ENCODE measurements at regions not wholly inside any gene's neighbourhood (a gene's known extent, or its start where the extent isn't known, plus 50 kb on each side); places are given as distances from the start of the nearest gene placed in this dataset.
"Not testable (repeated sequence)": the region's sequence is repeated elsewhere in the genome, so short reads cannot be mapped to it uniquely, and the experiment has no call there.

GRCh38 chr3:106083207-106083606 lies 214.4 kb upstream of the CBLB start:
- DNase-seq, result no peak

- DNase-seq, result no peak
Observed at GRCh38 chr3:106083854-106084253, 215.0 kb upstream of the CBLB start.

- no peak for DNase-seq
Observed at GRCh38 chr3:106086038-106086437, 217.2 kb upstream of the CBLB start.

- DNase-seq, result no peak
Observed at GRCh38 chr3:106086636-106087035, 217.8 kb upstream of the CBLB start.

- no peak for DNase-seq
Observed at GRCh38 chr3:106088304-106088703, 219.5 kb upstream of the CBLB start.

- DNase-seq, result no peak
Observed at GRCh38 chr3:106088899-106089298, 220.1 kb upstream of the CBLB start.

- no peak for DNase-seq
Observed at GRCh38 chr3:106089806-106090205, 221.0 kb upstream of the CBLB start.

DNA sequence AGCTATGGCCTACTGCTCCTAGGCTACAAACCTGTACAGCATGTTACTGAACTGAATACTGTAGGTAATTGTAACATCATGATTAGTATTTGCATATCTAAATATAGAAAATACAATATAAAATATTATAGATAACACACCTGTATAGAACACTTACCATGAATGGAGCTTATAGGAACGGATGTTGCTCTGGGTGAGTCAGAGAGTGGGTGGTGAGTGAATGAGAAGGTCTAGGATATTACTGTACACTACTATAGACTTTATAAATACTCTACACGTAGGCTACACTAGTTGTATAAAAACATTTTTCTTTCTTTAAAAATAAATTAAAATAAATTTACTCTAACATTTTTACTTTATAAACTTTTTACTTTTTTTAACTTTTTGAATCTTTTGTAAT lies 224.0 kb upstream of the CBLB start:
- DNase-seq, result no peak

DNA sequence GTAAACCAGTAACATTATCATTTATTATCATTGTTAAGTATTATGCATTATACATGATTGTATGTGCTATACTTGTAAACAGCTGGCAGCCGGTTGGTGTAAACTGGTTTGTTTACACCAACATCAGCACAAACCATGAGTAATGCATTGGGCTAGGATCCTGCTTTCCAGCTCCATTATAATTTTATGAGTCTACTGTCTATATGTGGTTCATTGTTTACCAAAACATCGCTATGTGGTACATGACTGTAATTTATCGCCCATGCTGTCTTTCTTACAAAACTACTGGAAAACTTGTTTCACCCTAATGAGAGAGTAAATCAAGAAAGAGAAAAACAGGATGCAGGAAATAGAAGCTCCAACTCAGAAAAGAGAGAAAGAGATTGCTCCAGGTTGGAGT lies 224.8 kb upstream of the CBLB start:
- no peak for DNase-seq

- DNase-seq, result no peak
Observed at GRCh38 chr3:106097817-106098435, 229.1 kb upstream of the CBLB start.

DNA sequence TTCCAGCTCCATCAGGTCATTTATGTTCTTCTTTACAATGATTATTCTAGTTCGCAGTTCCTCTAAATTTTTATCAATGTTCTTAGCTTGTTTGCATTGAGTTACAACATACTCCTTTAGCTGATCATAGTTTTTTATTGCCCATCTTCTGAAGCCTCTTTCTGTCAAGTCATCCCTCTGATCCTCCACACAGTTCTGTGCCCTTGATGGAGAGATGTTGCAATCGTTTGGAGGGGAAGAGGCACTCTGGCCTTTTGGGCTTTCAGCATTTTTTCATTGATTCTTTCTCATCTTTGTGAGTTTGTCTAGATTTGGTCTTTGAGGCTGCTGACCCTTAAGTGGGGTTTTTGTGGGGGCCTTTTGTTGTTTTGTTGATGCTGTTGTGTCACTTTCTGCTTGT lies 234.6 kb upstream of the CBLB start:
- no peak for DNase-seq

- DNase-seq, result no peak
Observed at GRCh38 chr3:106104078-106104477, 235.3 kb upstream of the CBLB start.

DNA sequence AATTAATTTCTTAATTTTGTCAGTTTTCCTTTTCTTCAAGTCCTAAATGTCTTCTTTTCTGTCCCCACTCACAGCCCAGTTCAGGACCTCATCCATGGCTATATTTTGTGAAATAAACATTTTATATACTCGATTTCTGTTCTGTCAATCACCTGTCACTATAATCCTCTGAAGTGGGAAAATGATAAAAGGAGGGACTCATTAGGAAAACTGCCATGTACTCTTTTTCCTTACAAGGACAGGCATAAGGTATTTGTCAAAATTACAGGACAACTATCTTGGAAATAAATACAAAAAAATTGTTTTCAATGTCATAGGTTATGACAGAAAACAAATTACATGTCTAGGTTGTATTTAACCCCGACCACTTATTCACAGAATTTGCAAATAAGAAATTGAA lies 240.1 kb upstream of the CBLB start:
- no peak for DNase-seq

- not testable (repeated sequence) for DNase-seq
Observed at GRCh38 chr3:106112561-106112960, 243.7 kb upstream of the CBLB start.

DNA sequence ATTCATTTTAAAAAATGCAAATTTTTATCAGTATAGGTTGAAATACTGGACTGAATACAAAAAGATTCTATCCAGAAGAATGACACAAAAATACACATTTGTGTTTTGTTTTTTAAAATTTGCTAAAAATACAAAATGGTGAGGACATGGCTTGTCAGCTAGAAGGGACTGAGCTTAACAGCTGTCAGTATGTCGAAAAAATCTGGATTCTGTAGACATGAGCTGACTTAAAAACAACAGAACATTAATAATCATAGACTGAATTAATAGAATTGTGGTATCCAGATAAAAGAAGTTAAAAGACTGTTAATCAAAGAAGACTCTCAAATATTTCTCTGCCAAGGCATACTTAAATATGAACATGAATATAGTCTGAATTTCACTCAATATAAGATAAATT lies 244.9 kb upstream of the CBLB start:
- DNase-seq, result no peak

- no peak for DNase-seq
Observed at GRCh38 chr3:106114220-106114619, 245.4 kb upstream of the CBLB start.

- DNase-seq, result no peak
Observed at GRCh38 chr3:106114848-106115247, 246.0 kb upstream of the CBLB start.

DNA sequence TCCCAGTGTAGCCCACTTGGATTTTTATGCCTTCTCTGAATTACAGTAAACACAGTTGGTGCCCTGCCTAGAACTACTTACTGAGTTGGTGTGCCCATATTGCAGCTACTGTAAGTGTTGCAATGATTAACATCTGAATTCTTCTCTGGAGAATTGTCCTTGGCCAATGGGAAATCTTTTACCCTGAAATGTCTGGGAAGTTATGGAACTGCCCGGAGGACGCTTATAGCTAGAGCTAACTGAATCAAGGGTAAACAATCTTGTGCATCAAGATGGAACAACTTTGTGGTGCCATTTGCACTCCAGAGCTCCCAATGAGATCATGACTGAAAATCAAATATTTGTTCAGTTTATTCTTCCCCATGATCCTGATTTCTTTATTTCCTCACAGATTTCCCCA lies 246.7 kb upstream of the CBLB start:
- no peak for DNase-seq

DNA sequence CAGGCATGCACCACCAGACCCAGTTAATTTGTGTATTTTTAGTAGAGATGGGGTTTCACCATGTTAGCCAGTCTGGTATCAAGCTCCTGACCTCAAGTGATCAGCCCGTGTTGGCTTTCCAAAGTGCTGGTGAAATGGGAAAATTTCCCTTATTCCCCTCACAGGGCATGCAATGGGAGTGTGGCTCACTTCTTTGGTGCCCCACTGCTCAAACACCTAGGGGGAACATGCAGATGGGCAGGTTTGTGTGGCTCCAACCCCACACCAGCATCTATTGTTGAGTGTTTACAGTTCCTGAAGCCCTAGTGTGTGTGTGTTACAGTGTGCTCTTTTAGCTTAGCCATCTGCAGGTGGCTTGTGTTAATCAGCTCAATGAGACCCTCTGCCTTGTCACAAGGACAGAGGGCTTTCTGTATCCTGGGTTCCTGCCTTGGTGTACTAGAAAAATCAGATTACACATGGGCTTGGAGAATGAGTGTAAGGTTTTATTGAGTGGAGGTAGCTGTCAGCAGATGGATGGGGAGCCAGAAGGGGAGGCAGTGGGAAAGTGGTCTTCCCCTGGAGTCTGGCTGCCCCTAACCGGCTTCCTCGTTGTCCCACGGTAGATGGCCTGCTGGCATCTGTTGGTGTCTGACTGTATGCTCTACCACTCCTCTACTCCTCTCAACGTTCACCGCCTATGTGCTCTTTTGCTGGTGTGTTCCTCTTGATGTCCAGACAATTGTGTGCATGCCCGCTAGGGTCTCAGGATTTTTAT lies 248.1 kb upstream of the CBLB start:
- DNase-seq, result no peak

DNA sequence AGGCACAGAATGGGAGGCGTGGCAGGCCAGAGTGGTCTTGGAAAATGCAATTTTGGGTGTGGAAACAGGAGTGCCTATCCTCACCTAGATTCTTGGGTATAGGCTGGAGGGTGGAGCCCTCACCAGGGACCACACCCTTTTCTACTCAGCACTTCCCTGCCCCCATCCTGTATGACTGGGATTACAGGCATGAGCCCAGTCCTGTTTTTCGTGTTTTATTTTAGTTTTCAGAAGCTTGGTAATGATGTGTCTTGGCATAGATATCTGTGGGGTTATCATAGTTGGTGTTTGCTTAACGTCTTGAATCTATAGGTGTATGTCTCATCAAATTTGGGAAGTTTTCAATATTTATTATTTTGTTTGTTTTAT lies 248.7 kb upstream of the CBLB start:
- DNase-seq, result no peak

DNA sequence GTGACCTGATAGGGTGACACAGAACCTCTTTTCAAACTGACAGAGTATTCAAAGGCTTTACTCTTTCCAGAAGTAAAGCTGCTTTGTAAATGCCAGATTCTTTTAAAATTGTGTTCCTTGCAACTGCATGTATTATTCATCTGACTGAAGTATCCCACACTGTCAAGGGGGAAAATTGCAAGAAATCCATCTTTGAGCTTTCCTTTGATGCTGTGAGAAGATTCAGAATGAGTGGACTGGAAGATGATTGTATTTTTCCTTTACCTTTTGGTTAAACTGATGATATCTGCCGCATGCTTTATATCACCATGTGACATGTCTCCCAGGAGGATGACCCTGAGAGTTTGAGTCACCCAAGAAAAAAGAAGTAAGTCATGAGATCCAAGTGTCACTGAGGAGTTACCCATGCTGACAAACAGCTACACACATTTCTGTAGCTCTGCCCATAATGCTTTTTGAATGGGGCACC lies 250.8 kb upstream of the CBLB start:
- DNase-seq, result no peak

GRCh38 chr3:106120356-106120755 lies 251.5 kb upstream of the CBLB start:
- DNase-seq, result no peak

GRCh38 chr3:106121491-106122289 lies 252.9 kb upstream of the CBLB start:
- DNase-seq, result no peak

DNA sequence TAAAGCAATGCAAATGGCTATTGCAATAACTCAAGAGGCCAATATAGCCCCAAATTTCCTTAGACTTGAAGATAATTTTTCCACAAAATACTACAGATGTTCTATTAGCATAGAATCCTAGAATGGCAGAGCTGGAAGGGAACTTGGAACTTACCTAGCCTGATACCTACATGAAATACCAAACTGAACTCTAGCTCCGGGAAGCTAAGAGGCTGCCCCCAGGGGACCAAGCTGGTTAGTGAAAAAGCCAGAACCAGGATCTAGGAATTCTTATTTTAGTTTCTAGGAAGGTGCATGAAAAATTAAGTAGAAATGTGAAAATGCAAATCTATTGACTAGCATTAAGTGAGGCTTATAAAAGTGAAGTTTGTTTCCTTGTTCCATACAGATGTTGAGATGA lies 256.0 kb upstream of the CBLB start:
- DNase-seq, result no peak

Data from islet precursor cell (in vitro differentiated cells).